ENCODE measurements at regions not wholly inside any gene's neighbourhood (a gene's known extent, or its start where the extent isn't known, plus 50 kb on each side); places are given as distances from the start of the nearest gene placed in this dataset.

DNA sequence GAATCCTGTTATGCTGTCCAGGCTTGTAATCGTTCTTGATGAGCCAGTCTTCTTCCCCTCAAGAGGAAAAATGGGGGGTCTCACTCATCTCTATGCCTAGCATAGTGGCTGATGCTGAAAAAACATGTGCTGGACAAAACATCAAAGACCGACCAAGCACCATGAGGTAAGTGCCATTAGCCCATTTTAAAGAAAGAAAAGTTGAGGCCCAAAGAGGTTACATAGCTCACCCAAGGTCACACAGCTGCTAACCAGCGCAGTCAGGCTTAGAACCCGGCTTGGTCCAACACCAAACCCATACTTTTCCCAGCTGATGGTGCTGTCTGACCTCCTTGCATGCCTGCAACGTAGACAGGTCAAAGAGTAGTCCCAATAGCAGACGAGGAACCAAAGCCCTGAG is 156.4 kb downstream of the INHBB start:
- TF ChIP-seq, protein P1, sequence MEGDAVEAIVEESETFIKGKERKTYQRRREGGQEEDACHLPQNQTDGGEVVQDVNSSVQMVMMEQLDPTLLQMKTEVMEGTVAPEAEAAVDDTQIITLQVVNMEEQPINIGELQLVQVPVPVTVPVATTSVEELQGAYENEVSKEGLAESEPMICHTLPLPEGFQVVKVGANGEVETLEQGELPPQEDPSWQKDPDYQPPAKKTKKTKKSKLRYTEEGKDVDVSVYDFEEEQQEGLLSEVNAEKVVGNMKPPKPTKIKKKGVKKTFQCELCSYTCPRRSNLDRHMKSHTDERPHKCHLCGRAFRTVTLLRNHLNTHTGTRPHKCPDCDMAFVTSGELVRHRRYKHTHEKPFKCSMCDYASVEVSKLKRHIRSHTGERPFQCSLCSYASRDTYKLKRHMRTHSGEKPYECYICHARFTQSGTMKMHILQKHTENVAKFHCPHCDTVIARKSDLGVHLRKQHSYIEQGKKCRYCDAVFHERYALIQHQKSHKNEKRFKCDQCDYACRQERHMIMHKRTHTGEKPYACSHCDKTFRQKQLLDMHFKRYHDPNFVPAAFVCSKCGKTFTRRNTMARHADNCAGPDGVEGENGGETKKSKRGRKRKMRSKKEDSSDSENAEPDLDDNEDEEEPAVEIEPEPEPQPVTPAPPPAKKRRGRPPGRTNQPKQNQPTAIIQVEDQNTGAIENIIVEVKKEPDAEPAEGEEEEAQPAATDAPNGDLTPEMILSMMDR (IDR thresholded peaks at IDR 0.05; ENCODE audit: borderline replicate concordance, extremely low read depth, insufficient read depth) = no peak

GRCh38 chr2:120502761-120503160 is 156.8 kb downstream of the INHBB start:
- Histone ChIP-seq H3K27me3 (ENCODE audit: control insufficient read depth, insufficient read depth, low read length) (no peaks in the 10 kb centered on the region), H3K4me3 (ENCODE audit: low read length in 3 of 3) (no peak overlapping the region), H3K9ac (ENCODE audit: low read length in 3 of 3) (no peak overlapping the region), H3K36me3 (ENCODE audit: control insufficient read depth in 2 of 3, insufficient read depth in 3 of 3, low read length in 3 of 3) (no peaks in the 10 kb centered on the region), H3K4me1 (ENCODE audit: control insufficient read depth in 2 of 3, insufficient read depth in 2 of 3, low read depth in 1 of 3, low read length in 3 of 3) (no peaks in the 10 kb centered on the region), H3K27ac (ENCODE audit: low read depth in 2 of 2, low read length in 2 of 2) (no peak overlapping the region), H3K9me3 (ENCODE audit: control insufficient read depth in 2 of 3, insufficient read depth in 1 of 3, low read length in 3 of 3) (no peaks in the 10 kb centered on the region)
- TF ChIP-seq, protein P1 (IDR thresholded peaks at IDR 0.05; ENCODE audit: borderline replicate concordance, extremely low read depth, insufficient read depth) = no peak
- FAIRE-seq = no peak
- peak in 1 of 5 donors; percentile 32 for DNase-seq
- intact Hi-C loops (cut with DNase I) = no loop called here

More for the DNA sequence above, 156.4 kb downstream of the INHBB start:
- H3K27me3 ChIP-seq (ENCODE audit: control insufficient read depth, insufficient read depth, low read length) = no peaks in the 10 kb centered on the region
- H3K27ac ChIP-seq (ENCODE audit: low read depth in 2 of 2, low read length in 2 of 2) = no peak overlapping the region
- FAIRE-seq = no peak
- no peak overlapping the region for H3K9ac ChIP-seq (ENCODE audit: low read length in 3 of 3)
- H3K4me3 ChIP-seq (ENCODE audit: low read length in 3 of 3) = no peak overlapping the region
- H3K36me3 ChIP-seq (ENCODE audit: control insufficient read depth in 2 of 3, insufficient read depth in 3 of 3, low read length in 3 of 3) = no peaks in the 10 kb centered on the region
- DNase-seq = peak in 1 of 5 donors; percentile 3
- intact Hi-C loops (cut with DNase I) = no loop called here
- no peaks in the 10 kb centered on the region for H3K9me3 ChIP-seq (ENCODE audit: control insufficient read depth in 2 of 3, insufficient read depth in 1 of 3, low read length in 3 of 3)
- no peaks in the 10 kb centered on the region for H3K4me1 ChIP-seq (ENCODE audit: control insufficient read depth in 2 of 3, insufficient read depth in 2 of 3, low read depth in 1 of 3, low read length in 3 of 3)

DNA sequence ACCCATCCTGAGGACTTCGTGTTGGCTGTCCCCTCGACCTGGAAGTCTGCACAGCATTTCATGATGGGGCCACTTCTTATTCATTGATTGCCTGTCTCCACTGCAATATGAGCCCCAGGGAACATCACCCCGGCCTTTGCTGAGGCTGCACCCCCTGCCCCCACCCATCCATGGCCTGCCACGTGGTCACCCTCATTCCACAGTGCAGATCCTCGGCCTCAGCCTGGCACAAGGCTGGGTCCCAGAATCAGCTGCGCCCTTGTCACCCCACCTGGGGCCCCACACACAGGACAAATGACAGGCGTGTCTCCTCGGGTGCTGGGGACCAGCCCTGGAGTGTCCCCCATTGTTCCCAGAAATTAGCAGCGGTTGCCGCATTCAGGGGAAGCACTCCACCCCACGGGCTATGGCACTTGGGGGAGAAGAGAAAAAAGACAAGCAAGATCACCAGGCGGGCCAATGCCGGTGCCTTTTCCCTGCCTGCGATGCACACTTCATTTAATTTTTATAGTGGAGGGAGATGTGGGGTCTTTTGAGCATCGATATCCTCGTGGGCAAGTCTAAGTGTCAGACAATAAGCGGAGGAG is 157.4 kb downstream of the INHBB start:
- Histone ChIP-seq H3K9me3 (ENCODE audit: control insufficient read depth in 2 of 3, insufficient read depth in 1 of 3, low read length in 3 of 3) (no peaks in the 10 kb centered on the region), H3K27me3 (ENCODE audit: control insufficient read depth, insufficient read depth, low read length) (no peaks in the 10 kb centered on the region), H3K36me3 (ENCODE audit: control insufficient read depth in 2 of 3, insufficient read depth in 3 of 3, low read length in 3 of 3) (no peaks in the 10 kb centered on the region), H3K27ac (ENCODE audit: low read depth in 2 of 2, low read length in 2 of 2) (no peak overlapping the region), H3K4me1 (ENCODE audit: control insufficient read depth in 2 of 3, insufficient read depth in 2 of 3, low read depth in 1 of 3, low read length in 3 of 3) (no peaks in the 10 kb centered on the region), H3K4me3 (ENCODE audit: low read length in 3 of 3) (no peak overlapping the region), H3K9ac (ENCODE audit: low read length in 3 of 3) (no peak overlapping the region)
- FAIRE-seq = no peak
- TF ChIP-seq, protein P1 (IDR thresholded peaks at IDR 0.05; ENCODE audit: borderline replicate concordance, extremely low read depth, insufficient read depth) = no peak
- intact Hi-C loops (cut with DNase I) = no loop called here
- peak in 1 of 5 donors; percentile 46 for DNase-seq

All from kidney (tissue), 13 donors.